HG02943 (cell line): ENCODE measurements at regions not wholly inside any gene's neighbourhood (a gene's known extent, or its start where the extent isn't known, plus 50 kb on each side); places are given as distances from the start of the nearest gene placed in this dataset.
"Not testable (repeated sequence)": the region's sequence is repeated elsewhere in the genome, so short reads cannot be mapped to it uniquely, and the experiment has no call there.

ENCODE experiments used
- ATAC-seq: cut with Tn5 transposase; IDR thresholded peaks from one replicate; pipeline ENCODE4 v1.9.1; 2021; ENCODE audit warnings: mild to moderate bottlenecking, low read depth, moderate library complexity; ENCODE audit not compliant: unreplicated experiment

DNA sequence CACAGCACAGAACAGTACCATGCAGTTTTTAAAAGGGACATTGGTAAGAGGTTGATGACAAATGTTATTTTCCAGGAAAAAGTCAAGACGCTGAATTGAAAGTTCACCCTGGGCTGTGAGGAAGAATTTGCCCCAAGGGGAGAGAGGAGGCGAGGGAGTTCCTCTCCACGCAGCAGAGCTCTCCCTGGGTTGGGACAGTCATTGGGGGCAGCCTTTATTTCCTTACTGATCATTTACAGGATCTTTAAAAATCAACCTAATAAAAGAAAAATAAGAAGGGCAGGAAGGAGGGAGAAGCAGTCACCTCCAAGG lies 49.9 kb upstream of the WNT7B start:
- no peak for ATAC-seq

DNA sequence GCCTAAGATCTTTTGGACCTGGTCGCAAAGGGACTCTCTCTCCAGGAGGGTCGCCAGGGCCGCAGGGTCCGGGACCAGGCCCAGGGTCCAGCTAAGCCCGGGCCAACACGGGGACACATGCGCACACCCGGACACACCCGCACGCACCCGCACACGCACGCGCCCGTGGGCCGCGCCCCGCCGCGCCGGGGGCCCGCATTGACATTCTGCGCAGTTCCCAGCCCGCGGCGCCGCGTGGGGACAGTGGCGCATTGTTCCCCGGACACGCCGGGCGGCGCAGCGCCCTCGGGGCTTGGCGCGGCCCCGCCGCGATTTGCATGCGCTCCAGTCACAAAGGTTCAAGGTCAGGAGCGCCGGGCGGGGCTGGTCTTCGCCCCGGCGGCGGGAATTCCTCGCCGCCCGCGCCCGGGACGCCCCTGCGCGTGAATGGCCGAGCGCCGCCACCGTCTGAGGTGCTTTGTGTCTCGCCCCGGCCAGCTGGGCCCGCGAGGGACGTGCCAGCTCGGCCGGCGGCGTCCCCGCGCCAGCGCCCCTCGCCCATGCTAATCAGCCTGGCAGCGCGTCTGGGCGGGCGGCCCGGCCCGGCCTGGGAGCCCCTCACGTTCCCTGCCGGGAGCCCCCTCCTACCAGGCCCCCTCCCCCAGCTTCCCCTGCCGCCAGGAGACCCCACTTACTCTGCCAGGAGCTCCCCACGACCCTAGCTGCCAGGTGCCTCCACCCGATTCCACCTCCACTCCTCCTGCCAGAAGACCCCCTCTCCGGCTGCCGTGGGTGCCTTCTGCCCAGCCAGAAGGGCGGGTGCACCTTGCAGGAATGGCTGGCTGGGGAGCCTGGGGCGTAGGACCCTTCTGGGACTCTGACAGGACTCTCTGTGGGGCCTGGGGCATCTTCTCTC lies 50.5 kb upstream of the WNT7B start:
- no peak for ATAC-seq

DNA sequence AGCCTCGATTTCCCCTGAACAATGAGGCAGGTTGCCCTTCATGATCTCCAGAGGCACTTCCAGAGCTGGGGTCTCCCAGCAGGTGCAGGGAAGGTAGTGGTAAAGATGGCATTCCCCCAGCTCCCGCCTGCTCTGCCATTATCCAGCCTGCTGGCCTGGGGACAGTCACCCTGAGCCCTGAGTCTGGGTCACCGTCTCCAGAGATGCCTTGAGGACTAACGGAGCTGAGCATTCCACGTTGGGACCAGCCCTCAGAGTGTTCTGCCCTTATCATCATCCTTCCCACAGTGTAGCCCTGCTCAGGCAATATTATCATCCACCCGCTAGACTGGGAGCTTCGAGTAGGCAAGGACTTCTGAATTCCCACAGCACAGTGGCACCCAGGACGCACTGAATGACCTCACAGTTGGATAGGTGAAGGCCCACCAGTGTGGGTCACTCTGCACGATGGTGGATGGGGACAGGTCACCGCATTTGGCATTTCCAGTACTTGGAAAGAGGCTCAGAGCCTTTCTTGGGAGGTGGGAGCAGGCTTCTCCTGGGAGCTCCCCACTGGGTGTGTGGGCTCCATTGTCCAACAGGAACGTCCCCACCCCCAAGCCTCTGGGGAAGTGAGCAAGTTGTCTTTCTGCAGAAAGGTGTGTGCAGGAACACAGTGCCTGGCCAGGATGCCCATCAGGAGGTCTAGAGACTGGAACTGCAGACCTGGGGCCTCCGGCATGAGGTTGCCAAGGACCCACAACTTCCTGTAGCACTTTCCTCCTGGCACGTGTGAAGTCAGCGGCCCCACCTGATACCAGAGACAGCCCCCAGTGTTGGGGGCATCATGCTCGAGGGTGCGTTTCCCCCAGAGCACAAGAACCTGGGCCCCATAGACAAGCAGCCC lies 51.4 kb upstream of the WNT7B start:
- ATAC-seq = no peak

- no peak for ATAC-seq
Measured at GRCh38 chr22:46029036-46029435, 52.1 kb upstream of the WNT7B start.

GRCh38 chr22:46029574-46030200 lies 52.7 kb upstream of the WNT7B start:
- no peak for ATAC-seq

- ATAC-seq = no peak
Measured at GRCh38 chr22:46030231-46030880, 53.4 kb upstream of the WNT7B start.

DNA sequence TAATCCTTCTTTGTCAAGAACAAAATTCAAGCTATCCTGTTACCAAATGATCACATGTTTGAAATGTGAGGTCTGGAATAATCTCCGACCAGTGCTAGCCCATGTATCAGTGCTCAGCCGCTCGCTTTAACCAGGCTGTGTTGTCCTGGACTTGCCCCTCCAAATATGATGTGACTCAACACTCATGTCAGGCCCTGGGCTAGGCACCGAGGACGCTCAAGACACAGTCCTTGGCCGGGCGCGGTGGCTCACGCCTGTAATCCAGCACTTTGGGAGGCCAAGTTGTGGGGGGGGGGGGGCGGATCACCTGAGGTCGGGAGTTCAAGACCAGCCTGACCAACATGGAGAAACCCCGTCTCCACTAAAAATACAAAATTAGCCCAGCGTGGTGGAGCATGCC lies 54.1 kb upstream of the WNT7B start:
- no peak for ATAC-seq

DNA sequence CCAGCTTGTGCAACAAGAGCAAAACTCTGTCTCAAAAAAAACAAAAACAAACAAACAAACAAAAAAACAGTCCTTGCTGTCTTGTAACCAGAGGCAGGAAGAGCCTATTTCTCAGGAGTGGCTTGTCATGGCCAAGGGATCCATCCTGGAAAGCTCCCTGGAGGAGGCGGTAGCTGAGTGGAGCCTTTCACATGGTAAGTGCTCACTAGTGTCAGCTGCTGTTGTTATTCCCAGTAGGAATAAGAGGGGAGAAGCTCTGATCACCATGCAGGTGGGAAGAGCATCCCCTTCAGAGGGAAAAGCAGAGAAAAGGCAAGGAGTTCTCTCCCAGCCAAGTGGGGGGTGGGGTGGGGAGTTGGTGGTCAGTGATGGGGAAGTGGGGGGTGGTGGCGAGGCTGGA lies 54.6 kb upstream of the WNT7B start:
- no peak for ATAC-seq

DNA sequence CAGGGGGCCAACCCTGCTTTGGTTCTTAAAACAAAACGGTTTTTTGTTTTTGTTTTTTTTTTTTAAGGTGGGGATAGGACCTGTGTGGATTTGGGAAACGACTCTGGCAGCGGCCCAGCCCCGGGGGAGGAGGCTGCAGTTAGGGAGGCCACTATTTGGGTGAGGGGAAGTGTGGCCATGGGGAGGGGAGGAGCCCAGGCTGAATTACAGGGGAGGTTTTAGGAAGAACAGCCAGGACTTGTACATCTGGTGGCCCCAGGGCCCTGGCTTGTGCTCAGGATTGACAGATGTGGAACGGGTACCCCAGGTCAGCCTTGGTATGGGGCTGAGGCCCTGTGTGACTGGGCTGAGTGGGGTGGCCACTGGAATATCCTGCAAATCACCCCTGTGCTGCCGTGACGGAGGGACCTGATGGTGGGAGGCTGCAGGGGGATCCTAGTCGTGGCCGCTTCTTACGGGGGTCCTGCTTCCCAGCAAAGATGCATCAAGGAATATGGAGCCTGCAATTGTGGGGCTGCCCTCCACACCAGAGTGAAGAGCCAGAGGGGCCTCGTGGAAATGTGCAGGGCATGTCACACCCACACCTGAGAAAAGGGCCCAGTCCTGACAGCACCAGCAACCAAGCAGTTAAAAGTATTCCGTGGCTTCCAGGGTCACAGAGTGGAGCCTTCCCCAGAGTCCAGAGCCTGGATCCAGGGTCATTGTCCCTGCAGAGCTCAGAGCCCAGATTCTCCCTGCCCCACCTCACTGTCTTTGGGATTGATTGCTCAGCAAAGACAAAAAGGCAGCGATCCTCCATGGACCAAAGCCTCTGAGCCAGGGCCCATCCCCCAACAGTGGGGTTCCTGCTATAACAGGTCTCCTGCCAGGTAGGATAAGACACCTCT lies 55.2 kb upstream of the WNT7B start:
- no peak for ATAC-seq

DNA sequence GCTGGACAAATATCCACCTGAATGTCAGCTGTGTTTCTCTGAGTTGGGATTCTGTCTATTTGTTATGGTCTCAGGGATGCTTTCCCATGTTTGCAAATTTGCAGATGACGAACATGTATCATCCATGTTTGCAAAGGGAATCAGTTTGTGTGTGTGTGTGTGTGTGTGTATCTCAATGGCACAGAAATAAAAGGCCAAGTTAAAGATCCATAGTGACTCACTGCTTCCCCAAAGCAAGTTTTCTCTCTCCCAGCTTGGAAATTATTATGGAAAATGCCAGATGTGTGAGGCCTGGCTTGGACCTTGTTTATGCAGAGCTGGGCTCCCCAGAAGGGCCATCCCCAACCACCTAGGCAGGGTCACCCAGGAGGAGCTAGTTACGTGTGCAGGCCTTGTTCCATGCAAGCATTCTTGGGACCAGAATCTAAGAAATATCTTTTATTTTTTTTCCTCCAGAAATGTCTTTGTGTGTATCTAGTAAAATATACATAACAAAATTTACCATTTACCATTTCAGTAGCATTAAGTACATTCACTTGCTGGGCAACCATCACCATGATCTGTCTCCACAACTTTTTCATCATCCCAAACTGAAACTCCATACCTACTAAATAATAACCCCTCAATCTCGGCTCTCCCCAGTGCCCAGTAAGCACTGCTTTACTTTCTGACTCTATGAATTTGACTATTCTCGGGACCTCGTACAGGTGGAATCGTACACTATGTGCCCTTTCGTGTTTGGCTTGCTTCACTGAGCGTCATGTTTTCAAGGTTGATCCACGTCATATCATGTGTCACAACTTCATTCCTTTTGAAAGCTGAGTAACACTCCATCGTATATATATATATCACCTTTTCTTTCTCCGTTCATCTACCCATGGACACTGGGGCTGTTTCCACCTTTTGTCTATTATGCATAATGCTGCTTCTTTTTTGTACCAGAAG lies 56.6 kb upstream of the WNT7B start:
- ATAC-seq = no peak

- ATAC-seq = not testable (repeated sequence)
Measured at GRCh38 chr22:46034480-46034879, 57.5 kb upstream of the WNT7B start.

- ATAC-seq = no peak
Measured at GRCh38 chr22:46035380-46035741, 58.4 kb upstream of the WNT7B start.

- ATAC-seq = peak; percentile 83
Measured at GRCh38 chr22:46035742-46036557, 59.0 kb upstream of the WNT7B start.

GRCh38 chr22:46036558-46037408 lies 59.8 kb upstream of the WNT7B start:
- no peak for ATAC-seq

DNA sequence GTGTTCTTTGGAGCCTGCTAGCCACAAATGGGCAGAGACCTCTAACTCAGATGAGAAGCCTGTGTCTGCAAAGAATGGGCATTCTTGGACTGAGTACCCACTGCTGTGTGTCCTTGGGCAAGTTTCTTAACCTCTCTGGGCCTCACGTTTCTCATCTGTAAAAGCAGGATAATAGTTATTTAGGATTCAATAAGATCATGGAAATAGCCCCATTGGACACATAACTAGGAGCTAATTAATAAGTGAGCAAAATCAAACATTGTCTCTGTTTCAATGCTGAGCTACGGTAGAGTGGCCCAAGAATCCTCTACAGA lies 61.2 kb upstream of the WNT7B start:
- no peak for ATAC-seq

GRCh38 chr22:46038516-46039430 lies 61.8 kb upstream of the WNT7B start:
- ATAC-seq = no peak
